Type B pancreatic cell (in vitro differentiated cells): ENCODE measurements at regions not wholly inside any gene's neighbourhood (a gene's known extent, or its start where the extent isn't known, plus 50 kb on each side); places are given as distances from the start of the nearest gene placed in this dataset.
"Not testable (repeated sequence)": the region's sequence is repeated elsewhere in the genome, so short reads cannot be mapped to it uniquely, and the experiment has no call there.

Source experiments
- DNase-seq: peaks from one replicate; pipeline ENCODE4 v3.0.0; 2021; ENCODE audit warnings: mixed read lengths; ENCODE audit not compliant: unreplicated experiment; ENCODE audit errors: extremely low spot score
- H3K27ac Mint-ChIP-seq: 2 replicates; pipeline ENCODE4 v1.8.0; 2021; ENCODE audit warnings: mild to moderate bottlenecking, mixed read lengths
- H3K27me3 Mint-ChIP-seq: 2 replicates; pipeline ENCODE4 v1.8.0; 2021; ENCODE audit warnings: mixed read lengths
- H3K36me3 Mint-ChIP-seq: 2 replicates; pipeline ENCODE4 v1.8.0; 2021; ENCODE audit warnings: mixed read lengths
- H3K4me1 Mint-ChIP-seq: one replicate; pipeline ENCODE4 v1.8.0; 2021; ENCODE audit warnings: mixed read lengths; ENCODE audit not compliant: unreplicated experiment
- H3K4me3 Mint-ChIP-seq: 2 replicates; pipeline ENCODE4 v1.8.0; 2021; ENCODE audit warnings: mild to moderate bottlenecking, mixed read lengths
- H3K9me3 Mint-ChIP-seq: 2 replicates; pipeline ENCODE4 v1.8.0; 2021; ENCODE audit warnings: mixed read lengths
- CTCF ChIP-seq: fragments of 200-600 bp; sonication (generic); conservative IDR thresholded peaks from 2 replicates; pipeline ENCODE4 v1.5.0; 2021; ENCODE audit warnings: antibody characterized with exemption, mild to moderate bottlenecking

- H3K27ac Mint-ChIP-seq = no peak overlapping the region
- no peaks in the 10 kb centered on the region for H3K36me3 Mint-ChIP-seq
- no peak for DNase-seq
- no peaks in the 10 kb centered on the region for H3K4me1 Mint-ChIP-seq
- H3K9me3 Mint-ChIP-seq = no peaks in the 10 kb centered on the region
- H3K4me3 Mint-ChIP-seq = no peak overlapping the region
- no peak for TF ChIP-seq CTCF
- no peaks in the 10 kb centered on the region for H3K27me3 Mint-ChIP-seq
Observed at GRCh38 chr13:79895416-79895815, 414.5 kb downstream of the NDFIP2 start.

- H3K27me3 Mint-ChIP-seq, H3K9me3 Mint-ChIP-seq, DNase-seq, H3K36me3 Mint-ChIP-seq, H3K4me3 Mint-ChIP-seq, H3K27ac Mint-ChIP-seq, H3K4me1 Mint-ChIP-seq: not testable (repeated sequence)
Observed at GRCh38 chr13:79887278-79887677, 406.3 kb downstream of the NDFIP2 start.

- no peak for TF ChIP-seq CTCF
- H3K27me3 Mint-ChIP-seq = no peaks in the 10 kb centered on the region
- no peak for DNase-seq
- no peak overlapping the region for H3K4me3 Mint-ChIP-seq
- no peaks in the 10 kb centered on the region for H3K36me3 Mint-ChIP-seq
- H3K4me1 Mint-ChIP-seq = peaks cover 5% of the 10 kb centered on the region
- H3K9me3 Mint-ChIP-seq = no peaks in the 10 kb centered on the region
- H3K27ac Mint-ChIP-seq = no peak overlapping the region
Observed at GRCh38 chr13:79886601-79887000, 405.6 kb downstream of the NDFIP2 start.

GRCh38 chr13:79884890-79885289 is 403.9 kb downstream of the NDFIP2 start:
- Mint-ChIP-seq H3K4me3 (no peak overlapping the region), H3K9me3 (no peaks in the 10 kb centered on the region)

GRCh38 chr13:79883216-79883615 is 402.3 kb downstream of the NDFIP2 start:
- H3K36me3 Mint-ChIP-seq = no peaks in the 10 kb centered on the region
- H3K9me3 Mint-ChIP-seq = no peaks in the 10 kb centered on the region
- H3K4me3 Mint-ChIP-seq = no peak overlapping the region
- no peak for DNase-seq
- peaks cover 5% of the 10 kb centered on the region for H3K4me1 Mint-ChIP-seq
- no peaks in the 10 kb centered on the region for H3K27me3 Mint-ChIP-seq
- H3K27ac Mint-ChIP-seq = no peak overlapping the region
- TF ChIP-seq CTCF = no peak

More at GRCh38 chr13:79884890-79885289, 403.9 kb downstream of the NDFIP2 start:
- DNase-seq = no peak
- no peak for TF ChIP-seq CTCF
- Mint-ChIP-seq H3K27ac (no peak overlapping the region), H3K36me3 (no peaks in the 10 kb centered on the region), H3K27me3 (no peaks in the 10 kb centered on the region), H3K4me1 (peaks cover 5% of the 10 kb centered on the region)

- no peak for DNase-seq
- no peak for TF ChIP-seq CTCF
- Mint-ChIP-seq H3K4me3 (no peak overlapping the region), H3K9me3 (peaks cover 7% of the 10 kb centered on the region), H3K36me3 (no peaks in the 10 kb centered on the region), H3K4me1 (no peaks in the 10 kb centered on the region), H3K27ac (no peak overlapping the region), H3K27me3 (no peaks in the 10 kb centered on the region)
Observed at GRCh38 chr13:79880818-79881217, 399.9 kb downstream of the NDFIP2 start.
